ENCODE measurements at regions not wholly inside any gene's neighbourhood (a gene's known extent, or its start where the extent isn't known, plus 50 kb on each side); places are given as distances from the start of the nearest gene placed in this dataset.

DNA sequence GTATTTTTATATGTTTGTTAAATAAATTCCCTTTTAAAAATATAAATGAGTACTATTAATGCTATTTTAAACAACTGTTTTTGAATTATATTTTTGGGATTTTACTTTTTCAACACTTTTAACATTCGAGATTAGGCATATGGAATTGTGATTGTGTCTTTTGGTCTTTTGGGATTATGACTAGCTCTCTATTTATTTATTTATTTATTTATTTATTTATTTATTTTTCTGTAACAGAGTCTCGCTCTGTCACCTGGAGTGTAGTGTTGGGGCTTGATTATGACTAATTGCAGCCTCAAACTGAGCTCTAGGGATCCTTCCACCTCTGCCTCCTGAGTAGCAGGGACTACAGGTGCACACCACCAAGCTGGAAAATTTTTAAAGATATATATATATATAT lies 1101.6 kb downstream of the FAM133A start:
- no peak overlapping the region for H3K4me3 ChIP-seq
- no peaks in the 10 kb centered on the region for H3K9me3 ChIP-seq
- in situ Hi-C loops (cut with MboI; ENCODE audit: low pct_ligation_motif_present in 1 of 4, low pct_unique_long_range_greater_than_20kb in 1 of 4, low sequenced_read_pairs in 3 of 4) (no loop called here), intact Hi-C loops (cut with DNase I; ENCODE audit: low total_unique reads) (no loop called here)
- no peak for DNase-seq
- H3K27me3 ChIP-seq, result no peaks in the 10 kb centered on the region
- no peaks in the 10 kb centered on the region for H3K4me1 ChIP-seq
- 50 to 67% methylated on average over 1 to 2 of the region's 2 CpGs for whole genome bisulfite sequencing, 2 donors (ENCODE audit: low coverage in 1 of 2)
- TF ChIP-seq EP300 (IDR thresholded peaks at IDR 0.05; ENCODE audit: low read depth), result no peak
- no peak for TF ChIP-seq POLR2A (IDR thresholded peaks at IDR 0.05)
- TF ChIP-seq, protein P1, sequence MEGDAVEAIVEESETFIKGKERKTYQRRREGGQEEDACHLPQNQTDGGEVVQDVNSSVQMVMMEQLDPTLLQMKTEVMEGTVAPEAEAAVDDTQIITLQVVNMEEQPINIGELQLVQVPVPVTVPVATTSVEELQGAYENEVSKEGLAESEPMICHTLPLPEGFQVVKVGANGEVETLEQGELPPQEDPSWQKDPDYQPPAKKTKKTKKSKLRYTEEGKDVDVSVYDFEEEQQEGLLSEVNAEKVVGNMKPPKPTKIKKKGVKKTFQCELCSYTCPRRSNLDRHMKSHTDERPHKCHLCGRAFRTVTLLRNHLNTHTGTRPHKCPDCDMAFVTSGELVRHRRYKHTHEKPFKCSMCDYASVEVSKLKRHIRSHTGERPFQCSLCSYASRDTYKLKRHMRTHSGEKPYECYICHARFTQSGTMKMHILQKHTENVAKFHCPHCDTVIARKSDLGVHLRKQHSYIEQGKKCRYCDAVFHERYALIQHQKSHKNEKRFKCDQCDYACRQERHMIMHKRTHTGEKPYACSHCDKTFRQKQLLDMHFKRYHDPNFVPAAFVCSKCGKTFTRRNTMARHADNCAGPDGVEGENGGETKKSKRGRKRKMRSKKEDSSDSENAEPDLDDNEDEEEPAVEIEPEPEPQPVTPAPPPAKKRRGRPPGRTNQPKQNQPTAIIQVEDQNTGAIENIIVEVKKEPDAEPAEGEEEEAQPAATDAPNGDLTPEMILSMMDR (IDR thresholded peaks at IDR 0.05), result no peak
- no peak for TF ChIP-seq POLR2AphosphoS5 (IDR thresholded peaks at IDR 0.05)
- no peaks in the 10 kb centered on the region for H3K36me3 ChIP-seq
- H3K27ac ChIP-seq, result no peak overlapping the region

DNA sequence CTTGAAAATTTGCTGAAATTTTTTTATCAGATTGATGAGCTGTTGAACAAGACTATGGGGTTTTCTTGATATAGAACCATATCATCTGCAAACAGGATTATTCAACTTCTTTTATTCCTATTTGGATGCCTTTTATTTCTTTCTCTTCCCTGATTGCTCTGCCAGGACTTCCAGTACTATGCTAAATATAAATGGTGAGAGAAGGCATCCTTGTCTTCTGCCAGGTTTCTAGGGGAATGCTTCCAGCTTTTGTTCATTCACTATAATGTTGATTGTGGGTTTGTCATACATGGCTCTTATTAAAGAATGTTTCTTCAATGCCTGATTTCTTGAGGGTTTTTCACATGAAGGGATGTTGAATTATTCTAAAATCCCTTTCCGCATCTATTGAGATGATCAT lies 1139.5 kb downstream of the FAM133A start:
- no peak overlapping the region for H3K27ac ChIP-seq
- H3K9me3 ChIP-seq, result no peaks in the 10 kb centered on the region
- no peaks in the 10 kb centered on the region for H3K4me1 ChIP-seq
- no peaks in the 10 kb centered on the region for H3K27me3 ChIP-seq
- intact Hi-C loops (cut with DNase I; ENCODE audit: low total_unique reads) (no loop called here), in situ Hi-C loops (cut with MboI; ENCODE audit: low pct_ligation_motif_present in 1 of 4, low pct_unique_long_range_greater_than_20kb in 1 of 4, low sequenced_read_pairs in 3 of 4) (no loop called here)
- no peak overlapping the region for H3K4me3 ChIP-seq
- no peak for DNase-seq
- 91% methylated on average over 1 of the region's 1 CpG; no CpG with 5 or more reads in 1 of the 2 donors for WGBS, 2 donors (ENCODE audit: low coverage in 1 of 2)
- no peak for TF ChIP-seq POLR2AphosphoS5 (IDR thresholded peaks at IDR 0.05)
- TF ChIP-seq POLR2A (IDR thresholded peaks at IDR 0.05), result no peak
- no peak for TF ChIP-seq EP300 (IDR thresholded peaks at IDR 0.05; ENCODE audit: low read depth)
- TF ChIP-seq, protein P1 (IDR thresholded peaks at IDR 0.05), result no peak
- no peaks in the 10 kb centered on the region for H3K36me3 ChIP-seq

DNA sequence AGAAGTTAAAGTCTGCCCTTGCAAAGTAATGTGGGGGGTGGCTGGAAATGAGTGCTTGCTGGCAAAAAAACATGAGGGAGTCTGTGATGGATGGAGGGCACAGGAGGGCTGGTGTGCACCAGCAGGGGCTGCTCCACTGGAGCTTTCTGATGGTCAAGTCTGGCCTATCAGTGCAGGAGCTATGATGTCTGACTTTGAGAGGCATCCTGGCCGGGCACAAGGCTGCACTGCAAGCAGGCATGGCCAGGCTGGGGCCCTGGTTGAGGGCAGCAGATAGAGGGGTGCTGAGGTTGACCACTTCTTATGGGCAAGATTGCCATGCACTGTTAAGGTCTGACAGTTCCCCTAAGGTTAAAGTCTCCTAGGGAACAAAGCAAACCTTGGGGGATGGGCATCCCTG lies 1140.2 kb downstream of the FAM133A start:
- Histone ChIP-seq H3K27ac (no peak overlapping the region), H3K27me3 (no peaks in the 10 kb centered on the region), H3K36me3 (no peaks in the 10 kb centered on the region), H3K9me3 (no peaks in the 10 kb centered on the region), H3K4me3 (no peak overlapping the region), H3K4me1 (no peaks in the 10 kb centered on the region)
- intact Hi-C loops (cut with DNase I; ENCODE audit: low total_unique reads), result no loop called here
- 43% methylated on average over 1 of the region's 1 CpG; no CpG with 5 or more reads in 1 of the 2 donors for WGBS, 2 donors (ENCODE audit: low coverage in 1 of 2)
- DNase-seq, result no peak
- TF ChIP-seq POLR2AphosphoS5 (IDR thresholded peaks at IDR 0.05), result no peak
- TF ChIP-seq, protein P1 (IDR thresholded peaks at IDR 0.05), result no peak
- TF ChIP-seq POLR2A (IDR thresholded peaks at IDR 0.05), result no peak
- TF ChIP-seq EP300 (IDR thresholded peaks at IDR 0.05; ENCODE audit: low read depth), result no peak
- in situ Hi-C loops (cut with MboI; ENCODE audit: low pct_ligation_motif_present in 1 of 4, low pct_unique_long_range_greater_than_20kb in 1 of 4, low sequenced_read_pairs in 3 of 4), result no loop called here

DNA sequence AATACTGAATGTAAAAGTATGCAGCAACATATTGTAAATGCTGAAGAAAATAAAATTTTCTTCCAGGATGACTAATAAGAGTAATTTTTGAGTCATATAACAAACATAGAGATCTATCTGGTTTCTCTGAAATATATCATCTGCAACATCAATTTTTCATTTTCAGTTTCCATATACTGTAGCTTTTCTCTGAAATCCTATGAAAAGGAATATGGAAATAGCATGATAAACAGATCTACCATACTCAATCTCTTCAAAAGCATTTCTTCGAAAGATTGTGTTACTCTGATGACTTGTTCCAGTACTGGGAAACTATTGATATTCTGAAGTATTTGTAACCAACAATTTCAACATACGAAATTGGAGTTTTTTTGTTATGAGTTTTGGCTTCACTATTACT lies 1156.7 kb downstream of the FAM133A start:
- Histone ChIP-seq H3K4me1 (no peaks in the 10 kb centered on the region), H3K4me3 (no peak overlapping the region), H3K27ac (no peak overlapping the region), H3K36me3 (no peaks in the 10 kb centered on the region), H3K9me3 (no peaks in the 10 kb centered on the region), H3K27me3 (no peaks in the 10 kb centered on the region)
- in situ Hi-C loops (cut with MboI; ENCODE audit: low pct_ligation_motif_present in 1 of 4, low pct_unique_long_range_greater_than_20kb in 1 of 4, low sequenced_read_pairs in 3 of 4) (no loop called here), intact Hi-C loops (cut with DNase I; ENCODE audit: low total_unique reads) (no loop called here)
- 50 to 69% methylated on average over 2 of the region's 2 CpGs for WGBS, 2 donors (ENCODE audit: low coverage in 1 of 2)
- TF ChIP-seq EP300 (IDR thresholded peaks at IDR 0.05; ENCODE audit: low read depth) (no peak), POLR2A (IDR thresholded peaks at IDR 0.05) (no peak), POLR2AphosphoS5 (IDR thresholded peaks at IDR 0.05) (no peak)
- TF ChIP-seq, protein P1 (IDR thresholded peaks at IDR 0.05), result no peak
- DNase-seq, result no peak
